NCI-H748 (cell line): ENCODE measurements at regions not wholly inside any gene's neighbourhood (a gene's known extent, or its start where the extent isn't known, plus 50 kb on each side); places are given as distances from the start of the nearest gene placed in this dataset.

ENCODE experiments used
- DNase-seq: peaks from one replicate; lab custom pipeline; 2025; ENCODE audit not compliant: unreplicated experiment; lab: John Stamatoyannopoulos, UW

- DNase-seq: no peak
Observed at GRCh38 chr1:230493264-230493663, 67.1 kb upstream of the PGBD5 start.

DNA sequence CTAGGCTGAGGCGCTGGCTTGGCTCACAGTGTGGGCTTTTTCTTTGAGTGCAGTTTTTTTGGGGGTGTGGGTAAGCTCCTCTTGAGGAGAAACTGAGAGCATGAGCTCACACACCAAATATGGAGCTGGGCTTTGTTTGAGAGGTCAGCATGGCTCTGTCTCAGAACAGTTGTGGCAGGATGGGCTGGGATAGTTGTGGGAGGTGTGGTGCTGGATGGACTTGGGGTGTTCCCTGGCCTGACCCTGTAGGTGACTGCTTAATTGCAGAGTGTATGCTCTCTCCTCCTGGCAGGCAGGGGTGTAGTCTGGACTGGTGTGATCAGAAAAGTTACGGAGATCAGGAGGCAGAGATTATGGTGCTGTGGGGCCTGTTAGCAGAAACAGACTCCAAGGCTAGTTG lies 64.3 kb upstream of the PGBD5 start:
- DNase-seq: no peak

- no peak for DNase-seq
Observed at GRCh38 chr1:230487773-230488428, 61.8 kb upstream of the PGBD5 start.

DNA sequence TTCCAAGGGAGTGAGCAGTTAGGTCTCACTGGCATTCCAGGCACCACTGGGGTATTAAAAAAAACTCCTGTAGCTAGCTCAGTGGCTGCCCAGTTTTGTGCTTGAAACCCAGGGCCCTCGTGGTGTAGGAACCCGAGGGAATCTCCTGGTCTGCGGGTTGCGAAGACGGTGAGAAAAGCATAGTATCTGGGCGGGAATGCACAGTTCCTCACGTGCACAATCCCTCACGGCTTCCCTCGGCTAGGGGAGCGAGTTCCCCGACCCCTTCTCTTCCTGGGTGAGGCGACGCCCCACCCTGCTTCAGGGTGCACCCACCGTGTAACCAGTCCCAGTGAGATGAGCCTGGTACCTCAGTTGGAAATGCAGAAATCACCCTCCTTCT lies 50.5 kb upstream of the PGBD5 start:
- DNase-seq: no peak

DNA sequence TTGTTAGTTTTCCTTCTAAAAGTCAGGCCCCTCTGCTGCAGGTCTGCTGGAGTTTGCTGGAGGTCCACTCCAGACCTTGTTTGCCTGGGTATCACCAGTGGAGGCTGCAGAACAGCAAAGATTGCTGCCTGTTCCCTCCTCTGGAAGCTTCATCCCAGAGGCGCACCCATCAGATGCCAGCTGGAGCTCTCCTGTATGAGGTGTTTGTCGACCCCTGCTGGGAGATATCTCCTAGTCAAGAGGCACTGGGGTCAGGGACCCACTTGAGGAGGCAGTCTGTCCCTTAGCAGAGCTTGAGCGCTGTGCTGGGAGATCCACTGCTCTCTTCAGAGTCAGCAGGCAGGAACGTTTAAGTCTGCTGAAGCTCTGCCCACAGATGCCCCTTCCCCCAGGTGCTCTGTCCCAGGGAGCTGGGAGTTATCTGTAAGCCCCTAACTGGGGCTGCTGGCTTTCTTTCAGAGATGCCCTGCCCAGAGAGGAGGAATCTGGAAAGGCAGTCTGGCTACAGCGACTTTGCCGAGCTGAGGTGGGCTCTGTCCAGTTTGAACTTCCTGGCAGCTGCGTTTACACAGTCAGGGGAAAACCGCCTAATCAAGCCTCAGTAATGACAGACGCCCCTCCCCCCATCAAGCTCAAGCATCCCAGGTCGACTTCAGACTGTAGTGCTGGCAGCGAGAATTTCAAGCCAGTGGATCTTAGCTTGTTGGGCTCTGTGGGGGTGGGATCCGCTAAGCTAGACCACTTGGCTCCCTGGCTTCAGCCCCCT lies 49.9 kb upstream of the PGBD5 start:
- peak; percentile 85 for DNase-seq
